ENCODE measurements at regions not wholly inside any gene's neighbourhood (a gene's known extent, or its start where the extent isn't known, plus 50 kb on each side); places are given as distances from the start of the nearest gene placed in this dataset.

DNA sequence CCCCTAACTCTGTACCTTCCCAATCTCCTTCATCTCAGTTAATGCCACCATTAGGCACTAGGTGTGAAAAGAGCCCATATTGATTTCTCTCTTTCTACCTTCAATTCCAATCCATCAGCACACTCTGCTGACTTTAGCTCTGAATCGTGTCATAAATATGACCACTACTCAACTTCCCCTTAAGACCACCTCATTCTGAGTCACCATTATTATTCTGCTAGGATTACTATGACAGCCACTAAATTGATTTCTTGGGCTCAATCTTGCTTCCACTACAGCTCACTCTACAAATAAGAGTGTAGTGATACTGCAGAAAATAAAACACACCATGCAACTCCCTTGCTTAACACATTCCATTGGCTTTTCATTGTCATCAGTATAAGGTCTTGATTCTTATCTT, 1449.0 kb upstream of the FLRT2 start:
- TF ChIP-seq, protein P1, sequence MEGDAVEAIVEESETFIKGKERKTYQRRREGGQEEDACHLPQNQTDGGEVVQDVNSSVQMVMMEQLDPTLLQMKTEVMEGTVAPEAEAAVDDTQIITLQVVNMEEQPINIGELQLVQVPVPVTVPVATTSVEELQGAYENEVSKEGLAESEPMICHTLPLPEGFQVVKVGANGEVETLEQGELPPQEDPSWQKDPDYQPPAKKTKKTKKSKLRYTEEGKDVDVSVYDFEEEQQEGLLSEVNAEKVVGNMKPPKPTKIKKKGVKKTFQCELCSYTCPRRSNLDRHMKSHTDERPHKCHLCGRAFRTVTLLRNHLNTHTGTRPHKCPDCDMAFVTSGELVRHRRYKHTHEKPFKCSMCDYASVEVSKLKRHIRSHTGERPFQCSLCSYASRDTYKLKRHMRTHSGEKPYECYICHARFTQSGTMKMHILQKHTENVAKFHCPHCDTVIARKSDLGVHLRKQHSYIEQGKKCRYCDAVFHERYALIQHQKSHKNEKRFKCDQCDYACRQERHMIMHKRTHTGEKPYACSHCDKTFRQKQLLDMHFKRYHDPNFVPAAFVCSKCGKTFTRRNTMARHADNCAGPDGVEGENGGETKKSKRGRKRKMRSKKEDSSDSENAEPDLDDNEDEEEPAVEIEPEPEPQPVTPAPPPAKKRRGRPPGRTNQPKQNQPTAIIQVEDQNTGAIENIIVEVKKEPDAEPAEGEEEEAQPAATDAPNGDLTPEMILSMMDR (IDR thresholded peaks at IDR 0.05), result no peak
- TF ChIP-seq POLR2A (IDR thresholded peaks at IDR 0.05), result no peak
